Thoracic aorta (tissue), 2 donors: ENCODE measurements at regions not wholly inside any gene's neighbourhood (a gene's known extent, or its start where the extent isn't known, plus 50 kb on each side); places are given as distances from the start of the nearest gene placed in this dataset.

ENCODE experiments used
- ATAC-seq: fragments of 150-250 bp; one replicate; pipeline ENCODE4 v1.8.0; 2017; ENCODE audit warnings: low read depth; ENCODE audit not compliant: insufficient number of reproducible peaks, low FRiP score
- DNase-seq: peaks from one replicate; pipeline ENCODE4 v3.0.0-alpha.2; 2020; ENCODE audit warnings: low spot score
- H3K27ac ChIP-seq, 2 donors: fragments of 200-600 bp; sonication (generic); 1 replicate in 1 of 2; 2 replicates in 1 of 2; pipeline ENCODE4 v1.5.1; 2016; ENCODE audit warnings: mild to moderate bottlenecking in 2 of 2, moderate library complexity in 2 of 2
- H3K27me3 ChIP-seq: fragments of 200-600 bp; sonication (generic); replicated peaks from 2 replicates; pipeline ENCODE4 v1.6.0; 2016; ENCODE audit warnings: mild to moderate bottlenecking; ENCODE audit not compliant: insufficient read depth
- H3K36me3 ChIP-seq: fragments of 200-600 bp; sonication (generic); one replicate; pipeline ENCODE4 v1.5.1; 2016
- H3K4me1 ChIP-seq, 2 donors: fragments of 200-600 bp; sonication (generic); 1 replicate in 1 of 2; 2 replicates in 1 of 2; pipeline versions ENCODE4 v1.5.1 to v1.6.0; 2016; ENCODE audit warnings: low read depth in 2 of 2, mild to moderate bottlenecking in 1 of 2; ENCODE audit not compliant: control insufficient read depth in 1 of 2
- H3K4me3 ChIP-seq: fragments of 200-600 bp; sonication (generic); 2 replicates; pipeline ENCODE4 v1.5.1; 2016; ENCODE audit warnings: mild to moderate bottlenecking
- H3K9me3 ChIP-seq: fragments of 200-600 bp; sonication (generic); 2 replicates; pipeline ENCODE4 v1.5.1; 2016
- CTCF ChIP-seq: fragments of 200-600 bp; sonication (generic); IDR thresholded peaks from one replicate; pipeline ENCODE4 v1.5.1; 2019; ENCODE audit warnings: antibody characterized with exemption

GRCh38 chr9:14485366-14485765 lies 171.4 kb upstream of the NFIB start:
- no peak for DNase-seq
- no peak for ATAC-seq
- H3K27me3 ChIP-seq: no peaks in the 10 kb centered on the region
- no peak overlapping the region for H3K27ac ChIP-seq
- no peaks in the 10 kb centered on the region for H3K36me3 ChIP-seq
- TF ChIP-seq CTCF: no peak
- no peaks in the 10 kb centered on the region for H3K4me1 ChIP-seq
- H3K4me3 ChIP-seq: no peak overlapping the region
- no peaks in the 10 kb centered on the region for H3K9me3 ChIP-seq

- H3K36me3 ChIP-seq: no peaks in the 10 kb centered on the region
- no peak overlapping the region for H3K27ac ChIP-seq
- H3K4me1 ChIP-seq: no peaks in the 10 kb centered on the region
- H3K4me3 ChIP-seq: no peak overlapping the region
- no peaks in the 10 kb centered on the region for H3K27me3 ChIP-seq
- ATAC-seq (no peak), DNase-seq (no peak)
- TF ChIP-seq CTCF: no peak
- no peaks in the 10 kb centered on the region for H3K9me3 ChIP-seq
These were observed 168.9 kb upstream of the NFIB start for GRCh38 chr9:14482856-14483255.

- H3K4me3 ChIP-seq: no peak overlapping the region
- no peak for DNase-seq
- no peak overlapping the region for H3K27ac ChIP-seq
- H3K4me1 ChIP-seq: no peaks in the 10 kb centered on the region
- H3K36me3 ChIP-seq: no peaks in the 10 kb centered on the region
- no peak for TF ChIP-seq CTCF
- H3K27me3 ChIP-seq: no peaks in the 10 kb centered on the region
- no peaks in the 10 kb centered on the region for H3K9me3 ChIP-seq
- ATAC-seq: no peak
These were observed 166.6 kb upstream of the NFIB start for GRCh38 chr9:14480526-14480925.

GRCh38 chr9:14479163-14479560 lies 165.2 kb upstream of the NFIB start:
- H3K27ac ChIP-seq: no peak overlapping the region
- H3K4me1 ChIP-seq: no peaks in the 10 kb centered on the region
- H3K27me3 ChIP-seq: no peaks in the 10 kb centered on the region
- no peak overlapping the region for H3K4me3 ChIP-seq
- no peak for ATAC-seq
- no peaks in the 10 kb centered on the region for H3K9me3 ChIP-seq
- DNase-seq: no peak
- no peak for TF ChIP-seq CTCF
- H3K36me3 ChIP-seq: no peaks in the 10 kb centered on the region

- H3K4me3 ChIP-seq: no peak overlapping the region
- no peaks in the 10 kb centered on the region for H3K9me3 ChIP-seq
- DNase-seq: no peak
- no peaks in the 10 kb centered on the region for H3K4me1 ChIP-seq
- H3K36me3 ChIP-seq: no peaks in the 10 kb centered on the region
- TF ChIP-seq CTCF: no peak
- ATAC-seq: no peak
- H3K27me3 ChIP-seq: no peaks in the 10 kb centered on the region
- no peak overlapping the region for H3K27ac ChIP-seq
These were observed 164.5 kb upstream of the NFIB start for GRCh38 chr9:14478175-14479162.
